MG63 (cell line): ENCODE measurements at regions not wholly inside any gene's neighbourhood (a gene's known extent, or its start where the extent isn't known, plus 50 kb on each side); places are given as distances from the start of the nearest gene placed in this dataset.
A peak's percentile ranks its signal among the peaks of the same experiment; 100 is the strongest.

Experiments
- DNase-seq: peaks from one replicate; pipeline ENCODE4 v3.0.0-alpha.2; 2020
- H3K27me3 ChIP-seq: fragments of 250-450 bp; sonication (Bioruptor Pico); 2 replicates; pipeline ENCODE4 v1.5.1; 2020; ENCODE audit warnings: mild to moderate bottlenecking, moderate library complexity
- H3K36me3 ChIP-seq: fragments of 250-450 bp; sonication (Bioruptor Pico); 2 replicates; pipeline ENCODE4 v1.5.1; 2020; ENCODE audit warnings: mild to moderate bottlenecking, moderate library complexity
- H3K4me3 ChIP-seq: fragments of 250-450 bp; sonication (Bioruptor Pico); 2 replicates; pipeline ENCODE4 v1.5.1; 2020; ENCODE audit warnings: mild to moderate bottlenecking, moderate library complexity
- H3K9me3 ChIP-seq: fragments of 250-450 bp; sonication (Bioruptor Pico); 2 replicates; pipeline ENCODE4 v1.5.1; 2020; ENCODE audit warnings: mild to moderate bottlenecking, moderate library complexity

DNA sequence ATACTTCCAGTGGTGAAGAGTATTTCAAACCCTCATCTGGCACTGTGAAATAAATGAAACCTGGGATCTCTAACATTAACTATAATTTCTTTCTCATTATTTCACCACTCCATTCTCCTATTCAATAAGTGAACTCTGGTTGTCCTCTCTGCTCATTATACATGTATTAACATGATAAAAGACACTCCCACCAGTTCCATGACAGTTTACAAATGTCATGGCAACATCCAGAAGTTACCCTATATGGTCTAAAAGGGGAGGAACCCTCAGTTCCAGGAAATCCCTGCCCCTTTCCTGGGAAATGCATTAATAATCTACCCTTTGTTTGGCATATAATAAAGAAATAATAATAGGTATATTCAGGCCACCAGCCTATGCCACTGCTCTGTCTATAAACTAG, 62.7 kb upstream of the BRINP3 start:
- DNase-seq: no peak
- Histone ChIP-seq H3K27me3 (no peaks in the 10 kb centered on the region), H3K9me3 (no peaks in the 10 kb centered on the region), H3K4me3 (no peak overlapping the region), H3K36me3 (no peaks in the 10 kb centered on the region)

DNA sequence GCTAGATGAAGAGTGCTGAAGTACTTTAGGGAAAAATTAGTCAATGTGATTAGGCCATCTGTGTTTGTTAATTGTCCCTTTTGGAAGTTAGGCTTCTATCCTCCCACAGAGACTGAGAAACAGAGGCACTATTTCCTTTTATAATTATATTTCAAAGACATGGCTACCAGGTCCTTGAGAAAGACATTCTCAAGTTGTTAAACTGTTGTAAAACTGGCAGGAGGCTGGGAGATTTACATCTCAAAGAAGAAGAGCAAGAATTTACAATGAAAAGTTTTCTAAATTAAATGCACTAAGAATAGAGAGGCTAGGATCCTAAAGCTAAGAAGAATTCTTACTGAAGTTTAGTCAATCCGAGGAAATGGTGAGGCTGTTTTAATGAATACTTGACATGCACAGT, 74.0 kb upstream of the BRINP3 start:
- no peaks in the 10 kb centered on the region for H3K9me3 ChIP-seq
- H3K4me3 ChIP-seq: no peak overlapping the region
- H3K27me3 ChIP-seq: no peaks in the 10 kb centered on the region
- H3K36me3 ChIP-seq: no peaks in the 10 kb centered on the region
- DNase-seq: no peak

GRCh38 chr1:190560161-190560681, 82.6 kb upstream of the BRINP3 start:
- no peak for DNase-seq
- Histone ChIP-seq H3K36me3 (no peaks in the 10 kb centered on the region), H3K27me3 (no peaks in the 10 kb centered on the region), H3K4me3 (no peak overlapping the region), H3K9me3 (no peaks in the 10 kb centered on the region; the same call in 1 of the 2 replicates)

DNA sequence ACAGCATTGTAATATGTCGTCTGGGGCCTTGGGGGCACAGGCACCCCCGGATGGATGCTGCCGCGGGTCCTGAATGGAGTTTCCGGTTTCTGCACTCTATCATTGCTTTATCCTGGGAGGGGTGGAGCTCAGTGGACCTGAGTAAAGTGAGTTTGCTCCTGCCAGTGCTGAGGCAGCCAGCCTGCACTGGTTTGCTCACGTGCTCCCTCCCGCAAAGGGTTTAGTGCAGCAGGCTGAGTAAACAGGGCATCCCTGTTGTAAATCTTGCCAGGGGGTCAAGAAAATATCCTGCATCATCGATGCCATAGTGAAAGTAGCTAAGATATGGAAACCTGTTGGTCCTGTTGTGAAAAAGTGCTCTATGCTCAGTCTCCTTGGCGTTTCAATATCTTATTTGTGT, 85.6 kb upstream of the BRINP3 start:
- no peaks in the 10 kb centered on the region for H3K36me3 ChIP-seq
- H3K4me3 ChIP-seq: no peak overlapping the region
- H3K27me3 ChIP-seq: no peaks in the 10 kb centered on the region
- no peak for DNase-seq
- H3K9me3 ChIP-seq: no peaks in the 10 kb centered on the region; the same call in 1 of the 2 replicates

DNA sequence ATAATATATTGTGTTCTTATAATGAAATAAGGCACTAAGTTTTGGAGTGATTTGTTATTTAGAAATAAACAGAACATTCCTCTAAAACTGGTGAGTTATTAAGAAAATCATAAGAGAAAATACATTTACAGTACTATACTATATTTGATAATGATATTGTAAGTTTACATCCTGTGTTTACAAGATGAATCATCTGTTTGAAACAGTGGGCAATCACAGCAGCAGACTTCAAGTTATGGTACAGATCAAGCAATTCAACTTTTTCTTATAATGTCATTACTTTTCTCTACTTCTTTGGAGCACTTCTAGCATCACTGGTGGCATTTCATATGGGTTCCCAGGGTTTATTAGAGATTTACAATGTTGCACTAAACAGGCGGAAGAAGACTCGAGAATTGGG, 86.5 kb upstream of the BRINP3 start:
- H3K36me3 ChIP-seq: no peaks in the 10 kb centered on the region
- no peak for DNase-seq
- no peaks in the 10 kb centered on the region for H3K27me3 ChIP-seq
- no peaks in the 10 kb centered on the region; the same call in 1 of the 2 replicates for H3K9me3 ChIP-seq
- no peak overlapping the region for H3K4me3 ChIP-seq

GRCh38 chr1:190578017-190578416, 100.4 kb upstream of the BRINP3 start:
- no peaks in the 10 kb centered on the region for H3K36me3 ChIP-seq

GRCh38 chr1:190578526-190578925, 100.9 kb upstream of the BRINP3 start:
- no peaks in the 10 kb centered on the region for H3K27me3 ChIP-seq
- H3K36me3 ChIP-seq: no peaks in the 10 kb centered on the region
- peak overlapping the region; percentile 31 for H3K4me3 ChIP-seq
- no peaks in the 10 kb centered on the region for H3K9me3 ChIP-seq
- peak; percentile 7 for DNase-seq

More at GRCh38 chr1:190578017-190578416, 100.4 kb upstream of the BRINP3 start:
- no peaks in the 10 kb centered on the region for H3K27me3 ChIP-seq
- peak overlapping the region; percentile 31 for H3K4me3 ChIP-seq
- DNase-seq: peak; percentile 20
- H3K9me3 ChIP-seq: no peaks in the 10 kb centered on the region

DNA sequence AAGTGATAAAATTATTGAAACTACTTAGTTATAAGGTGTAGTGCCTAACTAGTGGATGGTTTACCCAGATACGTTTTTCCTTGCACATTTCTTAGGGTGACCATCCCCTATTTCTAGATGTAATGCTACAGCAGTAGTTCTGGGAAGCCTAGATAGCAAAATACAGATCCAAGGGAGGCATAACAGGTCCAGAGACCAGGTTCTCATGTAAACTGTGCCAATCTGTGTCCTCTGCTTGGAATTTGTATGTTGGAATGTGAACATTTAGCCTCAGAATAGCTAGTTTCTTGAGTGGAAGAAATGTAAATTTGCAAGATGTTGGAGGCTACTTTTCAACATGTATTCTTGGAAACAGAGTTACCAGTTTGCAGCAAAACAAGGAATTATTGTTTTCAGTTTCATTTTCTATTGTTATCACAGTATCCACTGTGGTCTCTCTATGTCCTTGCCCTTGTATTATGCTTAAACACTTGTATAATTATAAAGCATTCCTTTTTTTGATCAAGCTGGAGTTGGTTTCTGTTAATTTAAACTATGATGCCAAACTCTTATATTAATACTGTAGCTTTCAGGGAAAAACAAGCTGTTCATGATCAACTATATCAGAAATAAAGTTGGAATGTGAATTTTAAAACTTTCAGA, 102.0 kb upstream of the BRINP3 start:
- peak overlapping the region; percentile 27 for H3K4me3 ChIP-seq
- H3K9me3 ChIP-seq: no peaks in the 10 kb centered on the region
- H3K27me3 ChIP-seq: no peaks in the 10 kb centered on the region
- DNase-seq: no peak
- H3K36me3 ChIP-seq: no peaks in the 10 kb centered on the region

DNA sequence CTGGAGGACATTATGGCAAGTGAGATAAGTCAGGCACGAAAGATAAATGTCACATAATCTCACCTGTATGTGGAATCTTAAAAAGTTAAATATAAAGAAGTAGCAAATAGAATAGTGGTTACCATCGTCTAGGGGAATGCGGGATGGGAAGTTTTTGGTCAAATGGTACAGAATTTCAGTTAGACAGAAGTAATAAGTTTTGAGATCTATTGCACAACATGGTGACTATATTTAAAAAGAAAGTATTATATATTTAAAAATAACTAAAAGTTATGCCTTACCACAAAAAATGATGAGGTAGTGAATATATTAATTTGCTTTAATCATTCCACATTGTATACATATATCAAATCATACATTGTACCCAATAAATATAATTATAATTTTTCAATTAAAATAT, 106.2 kb upstream of the BRINP3 start:
- H3K4me3 ChIP-seq: no peak overlapping the region
- DNase-seq: no peak
- H3K9me3 ChIP-seq: no peaks in the 10 kb centered on the region
- H3K27me3 ChIP-seq: no peaks in the 10 kb centered on the region
- no peaks in the 10 kb centered on the region for H3K36me3 ChIP-seq

DNA sequence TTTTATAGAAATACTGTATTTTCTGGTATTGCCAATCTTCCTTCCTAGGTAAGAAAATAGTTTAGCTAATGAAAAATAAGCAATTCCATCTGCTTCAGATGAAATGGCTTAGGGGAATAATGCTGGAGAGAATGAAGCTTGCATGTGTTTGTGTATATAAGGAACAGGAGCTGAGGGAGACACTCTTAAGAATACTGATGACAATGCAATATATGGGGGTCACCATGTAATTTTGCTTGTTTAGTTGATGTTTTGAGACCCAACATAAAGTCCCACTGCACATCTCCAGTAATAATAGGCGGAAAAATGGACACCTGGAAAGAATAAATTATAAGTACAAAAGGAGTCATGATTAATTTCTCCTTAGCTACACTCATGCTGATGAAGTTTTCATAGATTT, 110.8 kb upstream of the BRINP3 start:
- Histone ChIP-seq H3K9me3 (no peaks in the 10 kb centered on the region), H3K27me3 (no peaks in the 10 kb centered on the region), H3K4me3 (no peak overlapping the region), H3K36me3 (no peaks in the 10 kb centered on the region)
- no peak for DNase-seq

DNA sequence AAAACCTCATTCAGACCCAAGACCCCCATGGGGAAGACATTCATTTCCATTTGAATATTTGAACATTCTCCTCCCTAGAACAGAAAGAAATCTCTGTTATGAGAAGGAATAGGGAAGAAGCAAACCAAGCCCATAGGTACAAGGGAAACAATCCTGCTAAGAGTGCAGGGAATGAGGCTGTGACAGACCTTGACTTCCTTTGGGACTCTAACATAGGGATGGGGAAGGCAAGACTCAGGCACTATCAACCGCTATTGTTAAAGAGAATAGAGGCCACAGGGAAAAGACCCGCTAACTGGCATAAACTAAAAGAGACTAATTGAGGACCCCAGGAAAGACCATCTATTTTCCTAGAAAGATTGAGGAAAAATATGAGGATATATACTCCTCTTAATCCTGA, 117.8 kb upstream of the BRINP3 start:
- no peaks in the 10 kb centered on the region for H3K9me3 ChIP-seq
- H3K4me3 ChIP-seq: no peak overlapping the region
- no peaks in the 10 kb centered on the region for H3K27me3 ChIP-seq
- H3K36me3 ChIP-seq: no peaks in the 10 kb centered on the region
- no peak for DNase-seq

- DNase-seq: no peak
- Histone ChIP-seq H3K9me3 (no peaks in the 10 kb centered on the region), H3K27me3 (no peaks in the 10 kb centered on the region), H3K4me3 (no peak overlapping the region), H3K36me3 (no peaks in the 10 kb centered on the region)
These were observed 119.6 kb upstream of the BRINP3 start for GRCh38 chr1:190597294-190597693.

- no peaks in the 10 kb centered on the region for H3K36me3 ChIP-seq
- no peak for DNase-seq
- no peak overlapping the region for H3K4me3 ChIP-seq
- H3K27me3 ChIP-seq: no peaks in the 10 kb centered on the region
- H3K9me3 ChIP-seq: no peaks in the 10 kb centered on the region
These were observed 122.0 kb upstream of the BRINP3 start for GRCh38 chr1:190599670-190600069.

GRCh38 chr1:190602325-190602724, 124.7 kb upstream of the BRINP3 start:
- H3K9me3 ChIP-seq: no peaks in the 10 kb centered on the region
- no peaks in the 10 kb centered on the region for H3K36me3 ChIP-seq
- no peak for DNase-seq
- no peak overlapping the region for H3K4me3 ChIP-seq
- H3K27me3 ChIP-seq: no peaks in the 10 kb centered on the region

GRCh38 chr1:190608282-190608681, 130.6 kb upstream of the BRINP3 start:
- H3K36me3 ChIP-seq: no peaks in the 10 kb centered on the region
- no peaks in the 10 kb centered on the region for H3K27me3 ChIP-seq
- peak; percentile 15 for DNase-seq
- no peak overlapping the region for H3K4me3 ChIP-seq
- H3K9me3 ChIP-seq: no peaks in the 10 kb centered on the region

GRCh38 chr1:190615818-190616217, 138.2 kb upstream of the BRINP3 start:
- DNase-seq: no peak
- no peak overlapping the region for H3K4me3 ChIP-seq
- H3K27me3 ChIP-seq: no peaks in the 10 kb centered on the region
- no peaks in the 10 kb centered on the region for H3K36me3 ChIP-seq
- H3K9me3 ChIP-seq: no peaks in the 10 kb centered on the region

DNA sequence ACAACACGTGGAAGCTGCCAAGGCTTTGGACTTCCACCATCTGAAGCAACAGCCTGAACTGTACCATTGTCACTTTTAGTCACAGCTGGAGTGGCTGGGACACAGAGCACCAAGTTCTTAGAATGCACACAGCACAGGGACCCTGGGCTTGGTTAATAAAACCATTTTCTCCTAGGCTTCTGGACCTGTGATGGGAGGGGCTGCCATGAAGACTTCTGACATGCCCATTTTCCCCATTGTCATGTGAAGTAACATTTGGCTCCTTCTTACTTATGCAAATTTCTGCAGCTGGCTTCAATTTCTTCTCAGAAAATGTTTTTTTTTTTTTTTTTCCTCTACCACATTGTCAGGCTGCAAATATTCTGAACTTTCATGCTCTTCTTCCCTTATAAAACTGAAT, 138.6 kb upstream of the BRINP3 start:
- no peak for DNase-seq
- H3K4me3 ChIP-seq: no peak overlapping the region
- H3K36me3 ChIP-seq: no peaks in the 10 kb centered on the region
- no peaks in the 10 kb centered on the region for H3K9me3 ChIP-seq
- no peaks in the 10 kb centered on the region for H3K27me3 ChIP-seq

DNA sequence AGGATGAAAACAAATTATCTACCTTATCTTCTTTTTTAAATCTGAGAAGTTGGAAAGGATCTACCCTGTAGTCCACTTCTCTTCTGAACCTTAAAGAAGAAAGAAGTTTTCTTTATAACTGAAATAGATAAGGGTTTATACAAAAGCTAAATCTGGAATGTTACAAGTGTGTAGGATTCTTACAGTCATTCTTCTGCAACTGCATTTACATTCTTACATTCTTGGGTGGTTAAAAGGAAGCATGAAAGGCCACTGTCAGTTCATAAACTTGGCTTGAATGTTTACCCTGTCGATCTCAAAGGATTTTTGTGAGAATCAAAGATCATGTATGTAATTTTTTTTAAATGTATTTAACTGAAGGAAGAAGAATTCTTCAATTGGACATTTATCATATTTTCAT, 142.1 kb upstream of the BRINP3 start:
- DNase-seq: no peak
- Histone ChIP-seq H3K9me3 (no peaks in the 10 kb centered on the region), H3K36me3 (no peaks in the 10 kb centered on the region), H3K4me3 (no peak overlapping the region), H3K27me3 (no peaks in the 10 kb centered on the region)
